ENCODE measurements at regions not wholly inside any gene's neighbourhood (a gene's known extent, or its start where the extent isn't known, plus 50 kb on each side); places are given as distances from the start of the nearest gene placed in this dataset.

GRCh38 chr13:22178878-22179277 is 508.0 kb downstream of the FGF9 start:
- no peak overlapping the region for H3K4me3 ChIP-seq (ENCODE audit: low read depth, low read length)

GRCh38 chr13:22187329-22187728 is 516.5 kb downstream of the FGF9 start:
- no peak for TF ChIP-seq CTCF (IDR thresholded peaks at IDR 0.05; ENCODE audit: borderline replicate concordance, insufficient read depth, low read depth, low read length)
- no peak overlapping the region for H3K4me3 ChIP-seq (ENCODE audit: low read depth, low read length)

More at GRCh38 chr13:22178878-22179277, 508.0 kb downstream of the FGF9 start:
- no peak for TF ChIP-seq CTCF (IDR thresholded peaks at IDR 0.05; ENCODE audit: borderline replicate concordance, insufficient read depth, low read depth, low read length)

- TF ChIP-seq CTCF (IDR thresholded peaks at IDR 0.05; ENCODE audit: borderline replicate concordance, insufficient read depth, low read depth, low read length) = no peak
- H3K4me3 ChIP-seq (ENCODE audit: low read depth, low read length) = no peak overlapping the region
Measured at GRCh38 chr13:22189176-22190048, 518.5 kb downstream of the FGF9 start.

GRCh38 chr13:22193070-22193469 is 522.2 kb downstream of the FGF9 start:
- no peak for TF ChIP-seq CTCF (IDR thresholded peaks at IDR 0.05; ENCODE audit: borderline replicate concordance, insufficient read depth, low read depth, low read length)
- H3K4me3 ChIP-seq (ENCODE audit: low read depth, low read length) = no peak overlapping the region

GRCh38 chr13:22194106-22194805 is 523.4 kb downstream of the FGF9 start:
- no peak overlapping the region for H3K4me3 ChIP-seq (ENCODE audit: low read depth, low read length)
- TF ChIP-seq CTCF (IDR thresholded peaks at IDR 0.05; ENCODE audit: borderline replicate concordance, insufficient read depth, low read depth, low read length) = no peak

- H3K4me3 ChIP-seq (ENCODE audit: low read depth, low read length) = no peak overlapping the region
Measured at GRCh38 chr13:22195726-22196125, 524.9 kb downstream of the FGF9 start.

More at GRCh38 chr13:22195726-22196125, 524.9 kb downstream of the FGF9 start:
- TF ChIP-seq CTCF (IDR thresholded peaks at IDR 0.05; ENCODE audit: borderline replicate concordance, insufficient read depth, low read depth, low read length) = no peak

Measured in GM12875 (cell line).